CD4-positive, alpha-beta T cell treated with Interleukin-21 for 1 hour (primary cell): ENCODE measurements at regions not wholly inside any gene's neighbourhood (a gene's known extent, or its start where the extent isn't known, plus 50 kb on each side); places are given as distances from the start of the nearest gene placed in this dataset.

Experiments used
- DNase-seq: peaks from one replicate; pipeline ENCODE4 v3.0.0-alpha.2; 2020

GRCh38 chr2:21452263-21452662 lies 328.5 kb downstream of the TDRD15 start:
- no peak for DNase-seq

GRCh38 chr2:21452678-21453077 lies 328.9 kb downstream of the TDRD15 start:
- no peak for DNase-seq

- no peak for DNase-seq
Measured at GRCh38 chr2:21453723-21454450, 330.1 kb downstream of the TDRD15 start.

GRCh38 chr2:21454839-21455238 lies 331.1 kb downstream of the TDRD15 start:
- DNase-seq = no peak

GRCh38 chr2:21461754-21462240 lies 338.0 kb downstream of the TDRD15 start:
- no peak for DNase-seq

GRCh38 chr2:21466341-21466927 lies 342.7 kb downstream of the TDRD15 start:
- no peak for DNase-seq

GRCh38 chr2:21467280-21467818 lies 343.6 kb downstream of the TDRD15 start:
- no peak for DNase-seq

- DNase-seq = no peak
Measured at GRCh38 chr2:21467910-21468309, 344.1 kb downstream of the TDRD15 start.

GRCh38 chr2:21468624-21469023 lies 344.9 kb downstream of the TDRD15 start:
- no peak for DNase-seq

GRCh38 chr2:21469158-21469557 lies 345.4 kb downstream of the TDRD15 start:
- no peak for DNase-seq

GRCh38 chr2:21469564-21469963 lies 345.8 kb downstream of the TDRD15 start:
- DNase-seq = no peak

GRCh38 chr2:21480162-21480561 lies 356.4 kb downstream of the TDRD15 start:
- no peak for DNase-seq

- DNase-seq = no peak
Measured at GRCh38 chr2:21484643-21485042, 360.9 kb downstream of the TDRD15 start.

GRCh38 chr2:21486445-21486844 lies 362.7 kb downstream of the TDRD15 start:
- no peak for DNase-seq

GRCh38 chr2:21489080-21489479 lies 365.3 kb downstream of the TDRD15 start:
- no peak for DNase-seq

GRCh38 chr2:21498016-21498415 lies 374.2 kb downstream of the TDRD15 start:
- no peak for DNase-seq

GRCh38 chr2:21500401-21500945 lies 376.7 kb downstream of the TDRD15 start:
- no peak for DNase-seq

GRCh38 chr2:21501376-21502027 lies 377.7 kb downstream of the TDRD15 start:
- DNase-seq = no peak

GRCh38 chr2:21515903-21516302 lies 392.1 kb downstream of the TDRD15 start:
- no peak for DNase-seq

GRCh38 chr2:21519412-21519811 lies 395.6 kb downstream of the TDRD15 start:
- DNase-seq = no peak

GRCh38 chr2:21519821-21520220 lies 396.1 kb downstream of the TDRD15 start:
- no peak for DNase-seq

GRCh38 chr2:21535826-21536225 lies 412.1 kb downstream of the TDRD15 start:
- DNase-seq = no peak

- no peak for DNase-seq
Measured at GRCh38 chr2:21539685-21540084, 415.9 kb downstream of the TDRD15 start.

- DNase-seq = no peak
Measured at GRCh38 chr2:21543630-21544029, 419.9 kb downstream of the TDRD15 start.
